Hippocampal formation (tissue), 2 donors: ENCODE measurements at regions not wholly inside any gene's neighbourhood (a gene's known extent, or its start where the extent isn't known, plus 50 kb on each side); places are given as distances from the start of the nearest gene placed in this dataset.

Source experiments
- DNase-seq, 2 donors: peaks; one replicate each; lab custom pipeline; 2025; lab: John Stamatoyannopoulos, UW

- no peak for DNase-seq
Measured at GRCh38 chr15:62579842-62580241, 414.8 kb upstream of the C2CD4B start.

DNA sequence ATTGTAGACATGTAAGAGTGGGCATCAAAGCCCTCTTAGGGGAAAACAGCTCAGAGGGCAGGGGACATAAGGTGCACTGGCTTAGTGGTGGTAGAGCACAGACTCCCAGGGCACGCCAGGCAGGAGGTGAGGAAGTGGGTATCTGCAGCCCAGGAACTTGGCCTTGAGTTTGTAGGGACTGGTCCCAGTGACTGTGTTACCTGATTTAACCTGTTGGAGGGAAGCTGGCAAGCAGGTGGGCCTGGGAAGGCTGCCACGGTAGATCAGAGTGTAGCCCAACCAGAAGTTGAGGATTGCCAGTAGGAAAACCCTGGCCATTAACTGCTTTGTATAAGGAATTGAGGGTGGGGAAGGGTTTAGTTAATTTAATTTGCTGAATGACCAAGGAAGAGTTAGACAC lies 417.5 kb upstream of the C2CD4B start:
- no peak for DNase-seq

GRCh38 chr15:62584301-62585235 lies 419.5 kb upstream of the C2CD4B start:
- no peak for DNase-seq

GRCh38 chr15:62588938-62589670 lies 424.0 kb upstream of the C2CD4B start:
- no peak for DNase-seq

DNA sequence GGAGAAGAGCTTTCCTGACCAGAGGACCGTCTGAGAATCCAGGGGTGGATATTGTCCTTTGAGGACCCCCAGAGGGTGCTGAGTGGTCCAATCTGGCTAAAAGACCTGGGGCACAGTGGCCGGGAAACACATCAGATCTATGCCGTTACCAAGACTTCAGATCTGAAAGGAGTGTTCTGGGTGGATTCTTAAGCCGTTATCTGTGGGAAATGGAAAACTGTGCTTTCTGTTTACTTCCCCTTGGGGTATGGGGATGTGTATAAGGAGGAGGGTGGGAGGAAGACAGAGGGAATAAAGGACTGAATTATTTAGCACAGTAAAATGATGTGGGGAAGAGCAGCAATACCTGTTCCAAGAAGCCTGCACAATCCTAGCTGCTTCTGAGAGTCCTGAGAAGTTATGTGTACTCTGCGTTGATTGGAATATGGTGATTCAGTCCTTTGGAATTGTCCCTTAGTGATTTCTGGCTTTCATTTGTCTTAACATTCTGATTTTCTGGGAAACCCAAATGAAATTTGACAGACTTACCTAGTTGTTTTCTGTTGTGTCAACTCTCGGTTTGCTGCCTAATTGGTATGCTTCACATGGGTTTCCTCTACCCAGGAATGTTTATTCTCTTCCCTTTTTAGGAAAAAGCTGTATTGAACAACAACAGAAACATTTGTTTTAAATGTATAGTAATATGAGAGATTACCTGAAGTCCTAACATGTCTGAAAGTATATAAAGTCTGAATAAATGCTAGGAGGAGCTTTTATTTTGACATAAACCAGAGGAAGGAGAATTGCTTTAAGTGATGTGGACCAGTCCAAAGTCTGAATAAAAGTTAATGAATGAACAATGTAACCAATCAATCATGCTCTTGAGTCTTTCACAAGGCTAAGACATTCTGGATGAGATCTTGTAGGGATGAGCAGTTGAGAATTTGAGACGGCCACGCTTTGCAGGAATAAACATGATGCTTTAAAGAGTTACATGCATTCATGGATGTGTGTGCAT lies 427.1 kb upstream of the C2CD4B start:
- no peak for DNase-seq

GRCh38 chr15:62592920-62593319 lies 427.8 kb upstream of the C2CD4B start:
- no peak for DNase-seq

DNA sequence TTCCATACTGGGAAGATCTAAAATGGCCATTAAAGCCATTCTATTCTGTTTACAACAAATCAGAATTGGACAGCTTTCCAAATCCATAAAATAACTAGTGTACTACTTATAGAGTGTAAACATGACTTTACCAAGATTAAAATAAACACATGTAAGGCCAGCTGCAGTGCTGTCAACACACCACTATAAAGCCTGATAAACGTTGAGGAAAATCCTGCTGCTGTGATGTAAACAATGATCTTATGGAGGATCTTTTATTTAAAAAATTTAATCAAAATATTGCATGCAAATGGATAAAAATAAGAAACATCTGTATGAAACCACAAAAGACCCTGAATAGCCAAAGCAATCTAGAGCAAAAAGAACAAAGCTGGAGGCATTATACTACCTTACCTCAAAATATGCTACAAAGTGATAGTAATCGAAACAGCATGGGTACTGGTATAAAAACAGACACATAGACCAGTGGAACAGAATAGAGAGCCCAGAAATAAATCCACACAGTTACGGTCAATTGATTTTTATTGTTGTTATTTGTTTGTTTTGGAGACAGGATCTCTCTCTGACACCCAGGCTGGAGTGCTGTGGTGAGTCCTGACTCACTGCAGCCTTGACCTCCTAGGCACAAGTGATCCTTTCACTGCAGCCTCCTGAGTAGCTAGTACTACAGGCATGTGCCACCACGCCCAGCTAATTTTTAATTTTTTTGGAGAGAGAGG lies 428.8 kb upstream of the C2CD4B start:
- DNase-seq = no peak

GRCh38 chr15:62598217-62598616 lies 433.1 kb upstream of the C2CD4B start:
- DNase-seq = no peak

- DNase-seq = no peak
Measured at GRCh38 chr15:62599791-62600777, 435.0 kb upstream of the C2CD4B start.

GRCh38 chr15:62601777-62602545 lies 436.9 kb upstream of the C2CD4B start:
- no peak for DNase-seq

DNA sequence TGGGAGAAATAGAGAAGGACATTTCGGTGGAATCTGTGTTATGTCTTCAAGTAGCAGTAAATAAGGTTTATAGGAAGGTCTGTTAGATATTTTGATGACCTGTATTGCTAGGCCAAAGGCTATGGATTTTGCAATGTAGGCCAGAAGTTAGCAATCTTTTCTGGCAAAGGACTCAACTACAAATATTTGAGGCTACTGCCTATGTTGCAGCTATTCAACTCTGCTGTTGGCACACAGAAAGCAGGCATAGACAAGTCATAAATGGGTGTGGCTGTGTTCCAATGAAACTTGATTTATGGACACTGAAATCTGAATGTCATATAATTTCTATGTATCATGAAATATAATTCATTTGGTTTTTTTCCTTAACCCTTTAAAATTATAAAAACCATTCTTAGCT lies 438.7 kb upstream of the C2CD4B start:
- DNase-seq = no peak

DNA sequence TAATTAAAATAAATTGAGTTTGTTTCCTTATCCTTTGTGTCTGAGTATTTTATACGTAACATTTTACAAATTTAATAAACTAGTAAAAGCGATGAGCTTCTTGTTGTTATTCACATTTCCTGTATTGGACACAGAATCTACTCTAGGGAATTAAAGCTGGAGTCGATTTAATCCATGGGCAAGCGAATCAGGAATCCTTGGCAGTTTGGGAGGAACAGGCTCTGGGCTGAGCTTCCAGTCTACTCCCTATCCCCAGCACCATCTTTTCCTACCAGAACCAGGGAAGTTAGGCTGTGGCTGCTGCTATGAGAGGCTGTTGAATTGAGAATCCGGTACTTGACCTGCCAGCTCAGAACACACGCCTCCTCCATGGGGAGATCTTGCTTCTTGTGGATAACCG lies 437.3 kb upstream of the TPM1 start:
- DNase-seq = no peak

DNA sequence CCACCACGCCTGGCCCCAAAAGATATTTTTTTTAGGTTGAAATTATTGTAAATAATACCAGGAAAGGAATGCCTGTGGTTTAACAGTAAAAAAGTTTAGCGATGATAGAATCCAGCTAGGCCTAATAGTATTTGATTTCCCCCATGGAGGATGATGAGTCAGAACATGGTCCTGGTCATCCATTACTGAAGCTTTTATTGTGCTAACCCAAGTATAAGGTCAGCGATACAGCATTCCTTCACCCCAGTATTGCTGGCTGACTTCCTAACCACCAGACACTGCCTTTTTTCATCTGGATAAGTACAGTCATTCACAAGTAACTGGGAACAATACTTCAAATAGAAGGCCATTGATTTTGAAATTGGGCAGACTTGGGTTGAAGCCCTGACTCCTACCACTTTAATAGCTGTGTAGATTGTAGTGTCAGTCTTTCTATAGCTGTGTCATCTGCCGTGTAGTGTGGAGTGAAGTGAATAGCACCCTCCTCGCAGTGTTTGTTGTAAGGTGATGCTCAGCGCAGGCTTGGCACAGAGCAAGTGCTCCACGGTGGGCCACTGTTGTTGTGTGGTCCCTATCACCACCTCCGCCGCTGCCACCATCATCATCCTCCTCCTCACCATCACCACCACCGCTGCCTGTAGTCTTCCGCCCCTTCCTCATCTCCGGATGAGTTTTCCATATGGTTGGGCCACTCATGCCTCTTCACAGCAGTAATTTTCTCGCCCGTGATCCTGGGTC lies 436.0 kb upstream of the TPM1 start:
- DNase-seq = no peak

- no peak for DNase-seq
Measured at GRCh38 chr15:62607114-62607462, 435.5 kb upstream of the TPM1 start.

DNA sequence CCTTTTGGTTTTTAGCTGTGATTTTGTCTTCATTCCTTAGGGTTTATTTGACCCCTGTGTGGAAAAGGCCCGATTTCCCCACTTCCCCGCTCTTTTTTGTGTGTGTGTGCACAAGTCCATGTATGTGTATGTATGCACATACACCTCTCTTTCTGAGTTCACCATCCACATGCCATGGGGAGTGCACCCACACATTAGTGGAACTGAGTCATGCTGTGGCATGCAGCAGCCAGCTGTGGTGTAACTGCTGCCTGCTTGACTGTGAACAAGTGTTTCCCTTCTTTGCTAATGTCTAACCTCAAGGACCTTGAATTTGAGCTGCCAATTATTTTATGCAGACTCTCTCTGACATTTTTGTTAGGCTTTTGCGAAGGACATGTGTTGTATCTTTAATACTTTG lies 434.9 kb upstream of the TPM1 start:
- DNase-seq = no peak

DNA sequence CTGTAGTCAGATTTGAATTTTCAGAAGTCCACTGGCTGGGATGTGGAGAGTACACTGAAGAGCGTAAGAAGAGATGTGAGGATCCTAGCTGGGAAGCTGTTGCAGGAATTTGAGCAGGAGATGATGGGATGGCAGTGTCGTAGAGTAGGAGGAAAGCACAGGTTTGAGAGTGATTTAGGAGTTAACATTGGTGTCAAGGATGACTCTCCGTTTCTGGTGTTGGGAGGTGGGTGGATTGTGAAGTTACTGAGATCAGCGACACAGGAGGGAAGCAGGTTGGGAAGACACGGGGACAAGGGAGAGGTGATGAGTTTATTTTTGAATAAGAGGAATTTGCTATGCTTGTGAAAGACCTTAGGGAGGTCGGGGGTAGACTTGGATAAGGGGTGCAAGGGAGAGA lies 434.2 kb upstream of the TPM1 start:
- DNase-seq = no peak

DNA sequence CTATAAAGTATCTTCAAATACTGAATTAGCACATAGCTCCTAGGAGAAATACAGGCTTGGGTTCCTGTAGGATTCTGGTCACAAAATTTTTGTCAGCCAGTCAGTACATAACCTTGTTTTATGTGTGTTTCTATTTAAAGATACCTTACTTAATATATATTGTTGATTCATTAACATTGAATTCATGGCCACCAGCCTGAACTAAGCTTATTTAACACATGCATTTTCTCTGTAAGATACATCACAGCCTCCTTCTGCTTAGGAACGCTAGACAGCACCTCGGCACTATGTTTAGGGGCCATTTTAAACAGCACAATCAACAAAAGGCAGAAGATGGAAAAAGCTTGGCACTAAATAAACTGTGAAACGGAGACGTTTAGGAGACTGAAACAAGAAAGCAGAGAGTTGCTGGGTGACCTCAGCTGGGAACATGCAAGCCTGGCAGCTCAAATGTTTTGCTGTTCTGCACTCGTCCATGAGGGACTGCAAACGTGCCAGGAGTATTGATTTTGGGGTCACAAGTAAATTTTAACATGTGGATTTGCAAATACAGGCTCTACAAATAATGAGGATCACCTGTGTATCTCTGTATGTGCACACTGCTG lies 432.2 kb upstream of the TPM1 start:
- no peak for DNase-seq

GRCh38 chr15:62611002-62611401 lies 431.5 kb upstream of the TPM1 start:
- no peak for DNase-seq
